Testis (tissue), 2 donors: ENCODE measurements at regions not wholly inside any gene's neighbourhood (a gene's known extent, or its start where the extent isn't known, plus 50 kb on each side); places are given as distances from the start of the nearest gene placed in this dataset.

ENCODE experiments used
- CTCF ChIP-seq, 3 experiments: fragments of 450-650 bp in 2 of 3; fragments of 200-600 bp in 1 of 3; sonication (generic) in 1 of 3; IDR thresholded peaks; one replicate each; pipeline ENCODE4 v1.5.1; 2016 to 2019; ENCODE audit warnings: antibody characterized with exemption in 3 of 3, mild to moderate bottlenecking in 2 of 3, moderate library complexity in 1 of 3
- POLR2A ChIP-seq: fragments of 450-650 bp; IDR thresholded peaks from one replicate; pipeline ENCODE4 v1.6.1; 2017; ENCODE audit warnings: antibody characterized with exemption, mild to moderate bottlenecking, moderate library complexity

- no peak for TF ChIP-seq CTCF (IDR thresholded peaks at IDR 0.05)
- TF ChIP-seq POLR2A, result no peak
Observed at GRCh38 chr3:104974316-104974715, 392.4 kb upstream of the ALCAM start.
